ENCODE measurements at regions not wholly inside any gene's neighbourhood (a gene's known extent, or its start where the extent isn't known, plus 50 kb on each side); places are given as distances from the start of the nearest gene placed in this dataset.
A peak's percentile ranks its signal among the peaks of the same experiment; 100 is the strongest.
"Not testable (repeated sequence)": the region's sequence is repeated elsewhere in the genome, so short reads cannot be mapped to it uniquely, and the experiment has no call there.

GRCh38 chr16:85532147-85532546, 81.0 kb upstream of the GSE1 start:
- Histone ChIP-seq H3K36me3 (ENCODE audit: control insufficient read depth in 1 of 2, insufficient read depth in 2 of 2, low read length in 2 of 2) (no peaks in the 10 kb centered on the region), H2BK12ac (ENCODE audit: low read length) (no peak overlapping the region), H2AFZ (ENCODE audit: insufficient read depth, low read length, poor library complexity) (no peak overlapping the region), H3K9me3 (ENCODE audit: insufficient read depth, low read depth, low read length) (no peaks in the 10 kb centered on the region), H4K91ac (ENCODE audit: low read depth, low read length) (no peak overlapping the region), H3K18ac (ENCODE audit: low read length) (no peak overlapping the region), H3K79me2 (ENCODE audit: control insufficient read depth, insufficient read depth, low read length, poor library complexity) (no peaks in the 10 kb centered on the region), H3K4ac (ENCODE audit: low read depth, low read length) (no peak overlapping the region), H2BK120ac (ENCODE audit: insufficient read depth, low read length, poor library complexity) (no peak overlapping the region), H3K27me3 (ENCODE audit: insufficient read depth, low read length) (no peaks in the 10 kb centered on the region), H3K4me1 (ENCODE audit: control insufficient read depth in 1 of 2, insufficient read depth in 2 of 2, low read length in 2 of 2) (peaks cover 7 to 8% of the 10 kb centered on the region in 2 experiments), H3K4me2 (ENCODE audit: low read length) (no peak overlapping the region), H3K27ac (ENCODE audit: low read depth, low read length) (no peak overlapping the region), H3K4me3 (ENCODE audit: low read depth, low read length) (no peak overlapping the region), H2BK5ac (ENCODE audit: low read depth, low read length, poor library complexity) (no peak overlapping the region), H3K23ac (ENCODE audit: low read length) (no peak overlapping the region), H2AK5ac (ENCODE audit: low read length) (no peak overlapping the region), H3K9ac (ENCODE audit: low read length) (no peak overlapping the region), H3K79me1 (ENCODE audit: low read length) (peaks cover 4% of the 10 kb centered on the region), H4K8ac (ENCODE audit: low read depth, low read length) (no peak overlapping the region), H4K12ac (ENCODE audit: low read depth, low read length) (no peak overlapping the region), H3K14ac (ENCODE audit: low read length) (no peak overlapping the region)
- no CpG with 5 or more reads among the region's 6 CpGs for whole genome bisulfite sequencing (ENCODE audit: extremely low coverage, insufficient coverage, insufficient read length)
- no peak for DNase-seq

GRCh38 chr16:85533593-85533992, 79.5 kb upstream of the GSE1 start:
- not testable (repeated sequence) for H2BK12ac ChIP-seq (ENCODE audit: low read length); H4K8ac ChIP-seq (ENCODE audit: low read depth, low read length); H3K36me3 ChIP-seq (ENCODE audit: control insufficient read depth in 1 of 2, insufficient read depth in 2 of 2, low read length in 2 of 2); H2BK120ac ChIP-seq (ENCODE audit: insufficient read depth, low read length, poor library complexity); H3K79me2 ChIP-seq (ENCODE audit: control insufficient read depth, insufficient read depth, low read length, poor library complexity); H3K9ac ChIP-seq (ENCODE audit: low read length); H3K23ac ChIP-seq (ENCODE audit: low read length); H3K4me2 ChIP-seq (ENCODE audit: low read length); H3K9me3 ChIP-seq (ENCODE audit: insufficient read depth, low read depth, low read length); H3K4me3 ChIP-seq (ENCODE audit: low read depth, low read length); H3K14ac ChIP-seq (ENCODE audit: low read length); H4K91ac ChIP-seq (ENCODE audit: low read depth, low read length); H2AK5ac ChIP-seq (ENCODE audit: low read length); H2AFZ ChIP-seq (ENCODE audit: insufficient read depth, low read length, poor library complexity); DNase-seq; H2BK5ac ChIP-seq (ENCODE audit: low read depth, low read length, poor library complexity); H3K27me3 ChIP-seq (ENCODE audit: insufficient read depth, low read length); H3K4ac ChIP-seq (ENCODE audit: low read depth, low read length); H3K18ac ChIP-seq (ENCODE audit: low read length); H3K79me1 ChIP-seq (ENCODE audit: low read length); H3K27ac ChIP-seq (ENCODE audit: low read depth, low read length); H4K12ac ChIP-seq (ENCODE audit: low read depth, low read length); H3K4me1 ChIP-seq (ENCODE audit: control insufficient read depth in 1 of 2, insufficient read depth in 2 of 2, low read length in 2 of 2)
- no CpG with 5 or more reads among the region's 8 CpGs for WGBS (ENCODE audit: extremely low coverage, insufficient coverage, insufficient read length)

GRCh38 chr16:85534536-85535351, 78.4 kb upstream of the GSE1 start:
- Histone ChIP-seq H3K79me2 (ENCODE audit: control insufficient read depth, insufficient read depth, low read length, poor library complexity) (no peaks in the 10 kb centered on the region), H2BK5ac (ENCODE audit: low read depth, low read length, poor library complexity) (no peak overlapping the region), H3K9ac (ENCODE audit: low read length) (no peak overlapping the region), H3K27ac (ENCODE audit: low read depth, low read length) (no peak overlapping the region), H3K4me1 (ENCODE audit: control insufficient read depth in 1 of 2, insufficient read depth in 2 of 2, low read length in 2 of 2) (peaks cover 6 to 8% of the 10 kb centered on the region in 2 experiments), H2AFZ (ENCODE audit: insufficient read depth, low read length, poor library complexity) (peak overlapping the region; percentile 40), H3K18ac (ENCODE audit: low read length) (no peak overlapping the region), H3K4me3 (ENCODE audit: low read depth, low read length) (no peak overlapping the region), H2BK12ac (ENCODE audit: low read length) (peak overlapping the region; percentile 14), H3K4ac (ENCODE audit: low read depth, low read length) (no peak overlapping the region), H3K4me2 (ENCODE audit: low read length) (no peak overlapping the region), H3K36me3 (ENCODE audit: control insufficient read depth in 1 of 2, insufficient read depth in 2 of 2, low read length in 2 of 2) (peaks cover 0 to 3% of the 10 kb centered on the region in 2 experiments), H4K8ac (ENCODE audit: low read depth, low read length) (no peak overlapping the region), H3K27me3 (ENCODE audit: insufficient read depth, low read length) (no peaks in the 10 kb centered on the region), H3K23ac (ENCODE audit: low read length) (no peak overlapping the region), H3K79me1 (ENCODE audit: low read length) (peaks cover 2% of the 10 kb centered on the region), H3K9me3 (ENCODE audit: insufficient read depth, low read depth, low read length) (peaks cover 3% of the 10 kb centered on the region), H2BK120ac (ENCODE audit: insufficient read depth, low read length, poor library complexity) (peak overlapping the region; percentile 22), H4K12ac (ENCODE audit: low read depth, low read length) (no peak overlapping the region), H2AK5ac (ENCODE audit: low read length) (peak overlapping the region; percentile 39), H4K91ac (ENCODE audit: low read depth, low read length) (peak overlapping the region; percentile 45), H3K14ac (ENCODE audit: low read length) (peak overlapping the region; percentile 45)
- no CpG with 5 or more reads among the region's 34 CpGs for WGBS (ENCODE audit: extremely low coverage, insufficient coverage, insufficient read length)
- no peak for DNase-seq

GRCh38 chr16:85535352-85536072, 77.6 kb upstream of the GSE1 start:
- WGBS (ENCODE audit: extremely low coverage, insufficient coverage, insufficient read length) = no CpG with 5 or more reads among the region's 14 CpGs
- no peak overlapping the region for H3K4me3 ChIP-seq (ENCODE audit: low read depth, low read length)

More at GRCh38 chr16:85535352-85536072, 77.6 kb upstream of the GSE1 start:
- Histone ChIP-seq H2BK12ac (ENCODE audit: low read length) (no peak overlapping the region), H3K79me1 (ENCODE audit: low read length) (peaks cover 2% of the 10 kb centered on the region), H4K12ac (ENCODE audit: low read depth, low read length) (no peak overlapping the region), H3K23ac (ENCODE audit: low read length) (no peak overlapping the region), H2BK120ac (ENCODE audit: insufficient read depth, low read length, poor library complexity) (no peak overlapping the region), H3K4ac (ENCODE audit: low read depth, low read length) (no peak overlapping the region), H3K18ac (ENCODE audit: low read length) (no peak overlapping the region), H4K91ac (ENCODE audit: low read depth, low read length) (peak overlapping the region; percentile 45), H3K14ac (ENCODE audit: low read length) (peak overlapping the region; percentile 45), H3K9ac (ENCODE audit: low read length) (no peak overlapping the region), H3K27me3 (ENCODE audit: insufficient read depth, low read length) (no peaks in the 10 kb centered on the region), H3K36me3 (ENCODE audit: control insufficient read depth in 1 of 2, insufficient read depth in 2 of 2, low read length in 2 of 2) (peaks cover 0 to 3% of the 10 kb centered on the region in 2 experiments), H4K8ac (ENCODE audit: low read depth, low read length) (no peak overlapping the region), H3K79me2 (ENCODE audit: control insufficient read depth, insufficient read depth, low read length, poor library complexity) (no peaks in the 10 kb centered on the region), H2BK5ac (ENCODE audit: low read depth, low read length, poor library complexity) (no peak overlapping the region), H3K9me3 (ENCODE audit: insufficient read depth, low read depth, low read length) (peaks cover 6% of the 10 kb centered on the region), H2AK5ac (ENCODE audit: low read length) (no peak overlapping the region), H2AFZ (ENCODE audit: insufficient read depth, low read length, poor library complexity) (no peak overlapping the region), H3K4me2 (ENCODE audit: low read length) (no peak overlapping the region), H3K27ac (ENCODE audit: low read depth, low read length) (no peak overlapping the region), H3K4me1 (ENCODE audit: control insufficient read depth in 1 of 2, insufficient read depth in 2 of 2, low read length in 2 of 2) (peaks cover 4 to 8% of the 10 kb centered on the region in 2 experiments)
- no peak for DNase-seq

Measured in trophoblast cell (in vitro differentiated cells and primary cell).